Left renal pelvis (tissue), 4 donors: ENCODE measurements at regions not wholly inside any gene's neighbourhood (a gene's known extent, or its start where the extent isn't known, plus 50 kb on each side); places are given as distances from the start of the nearest gene placed in this dataset.
A peak's percentile ranks its signal among the peaks of the same experiment; 100 is the strongest.

Experiments used
- DNase-seq, 4 donors: peaks; one replicate each; pipeline ENCODE4 v3.0.0-alpha.2; 2013; ENCODE audit warnings: low read depth in 4 of 4, low spot score in 3 of 4

DNA sequence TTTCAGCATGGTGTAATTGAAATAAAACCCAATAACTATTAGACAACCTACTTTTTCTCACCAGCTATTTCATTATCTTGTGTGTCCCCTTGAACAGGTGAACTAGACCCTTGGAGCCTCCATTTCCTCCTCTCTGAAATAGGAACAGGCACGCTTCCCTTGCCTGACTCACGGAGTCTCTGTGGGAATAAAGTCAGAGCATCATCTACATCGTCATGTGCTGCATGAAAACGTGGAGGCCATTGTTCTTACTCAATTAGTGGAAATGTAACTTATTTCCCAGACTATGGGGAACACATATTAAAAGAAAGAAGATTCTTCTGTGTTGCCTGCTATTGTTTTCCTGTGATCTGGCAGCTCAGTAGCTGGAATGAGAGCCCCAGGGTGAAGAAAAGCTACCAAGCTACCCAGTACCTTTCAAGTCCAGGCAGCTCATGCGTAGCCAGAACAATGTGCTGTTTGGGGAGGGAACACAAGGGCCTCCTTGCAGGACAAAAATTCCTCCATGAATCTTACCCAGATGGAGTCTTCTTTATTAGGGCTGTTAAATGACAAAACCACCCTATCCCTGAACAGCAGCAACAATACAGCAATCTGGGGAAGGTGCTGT is 59.8 kb downstream of the SOX11 start:
- DNase-seq = no peak

DNA sequence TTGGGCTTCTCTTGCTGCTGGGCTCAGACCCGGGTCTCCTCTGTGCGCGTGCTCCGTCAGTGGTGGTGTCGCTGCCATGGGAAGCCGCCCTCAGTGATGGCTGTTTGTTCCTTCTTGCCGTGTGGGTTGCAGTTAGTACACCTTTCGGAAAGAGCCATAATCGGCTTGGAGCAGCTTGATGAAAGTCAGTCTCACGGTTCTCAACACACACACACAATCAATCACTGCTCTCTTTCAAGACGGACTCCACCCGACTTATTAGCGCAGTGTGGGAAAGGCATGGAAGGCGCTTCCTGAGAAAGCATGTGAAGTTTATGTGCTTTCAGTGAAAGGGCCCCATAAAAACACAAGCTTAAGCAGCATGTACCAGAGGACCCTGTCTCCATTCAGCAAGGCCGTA is 64.1 kb downstream of the SOX11 start:
- peak; percentile 29 to 48 (median 36) for DNase-seq

DNA sequence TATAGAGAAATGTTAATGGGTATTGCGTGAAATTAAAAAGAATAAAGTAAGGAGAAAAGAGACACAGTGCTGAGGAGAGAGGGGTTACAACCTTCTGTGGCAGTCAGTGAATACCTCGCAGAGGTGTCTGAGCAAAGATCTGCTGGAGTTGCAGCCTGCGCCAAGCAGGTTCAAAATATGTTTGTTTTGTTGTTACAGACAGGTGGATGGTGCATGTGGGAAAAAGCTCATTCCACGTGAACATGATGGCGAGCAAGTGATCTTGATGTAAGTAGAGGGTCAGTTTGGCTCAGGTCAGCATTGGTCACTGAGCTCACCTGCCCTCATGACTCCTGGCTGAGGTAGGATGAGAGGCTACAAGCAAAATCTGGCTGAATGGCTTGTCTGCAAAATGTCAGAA is 66.2 kb downstream of the SOX11 start:
- no peak for DNase-seq

DNA sequence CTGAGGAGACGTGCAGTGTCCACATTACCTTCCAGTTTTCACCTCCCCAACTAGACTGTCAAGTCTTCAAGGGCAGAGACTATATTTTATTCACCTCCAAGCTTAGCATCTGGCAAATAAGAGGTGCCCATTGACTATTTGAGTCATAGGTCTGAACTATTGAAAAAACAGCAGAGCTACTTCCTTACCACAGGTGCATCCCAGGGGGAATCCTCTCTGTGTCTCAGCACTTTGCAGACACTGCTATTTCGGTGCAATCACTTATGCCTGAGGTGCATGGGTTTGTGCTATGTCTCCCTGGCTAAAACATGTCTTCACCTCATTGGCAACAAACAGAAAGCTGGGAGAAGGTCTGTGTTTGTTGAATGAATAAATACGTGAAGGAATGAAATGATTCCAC is 67.8 kb downstream of the SOX11 start:
- DNase-seq = no peak

DNA sequence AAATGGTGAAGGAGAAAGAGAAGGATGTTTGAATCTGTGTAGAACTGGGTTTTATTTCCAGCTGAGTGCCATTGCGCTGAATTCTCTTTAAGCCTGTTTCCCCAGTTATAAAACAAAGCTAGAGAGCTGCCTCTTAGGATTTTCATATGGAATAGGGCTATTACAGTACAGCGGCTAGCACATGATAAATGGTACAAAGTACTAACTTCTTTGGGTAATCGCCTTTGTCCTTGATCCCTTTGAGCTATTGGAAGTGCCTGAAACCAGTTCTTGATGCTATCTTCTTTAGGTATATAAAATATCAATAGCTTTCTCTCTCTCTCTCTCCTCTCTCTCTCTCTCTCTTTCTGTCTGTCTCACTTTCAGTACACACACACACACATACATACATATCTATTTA is 71.3 kb downstream of the SOX11 start:
- no peak for DNase-seq

DNA sequence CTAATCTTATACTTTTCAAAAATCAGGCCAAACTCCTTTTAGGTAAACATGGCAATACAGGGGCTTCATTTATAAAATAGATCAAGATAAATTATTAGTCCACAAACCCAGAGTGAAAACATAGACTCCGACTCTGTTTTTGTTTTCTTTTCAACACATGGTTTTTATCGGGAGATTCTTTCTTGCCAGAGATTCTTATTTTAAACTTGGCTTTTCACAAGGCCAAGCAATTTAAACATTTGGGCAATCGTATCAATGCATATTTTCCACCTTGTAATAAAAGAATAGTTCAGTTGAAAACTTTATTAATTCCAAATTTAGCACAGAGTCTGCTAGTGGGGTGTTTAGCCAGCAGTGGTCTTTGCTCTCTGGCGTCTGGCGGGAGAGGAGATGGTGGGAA is 71.9 kb downstream of the SOX11 start:
- no peak for DNase-seq

DNA sequence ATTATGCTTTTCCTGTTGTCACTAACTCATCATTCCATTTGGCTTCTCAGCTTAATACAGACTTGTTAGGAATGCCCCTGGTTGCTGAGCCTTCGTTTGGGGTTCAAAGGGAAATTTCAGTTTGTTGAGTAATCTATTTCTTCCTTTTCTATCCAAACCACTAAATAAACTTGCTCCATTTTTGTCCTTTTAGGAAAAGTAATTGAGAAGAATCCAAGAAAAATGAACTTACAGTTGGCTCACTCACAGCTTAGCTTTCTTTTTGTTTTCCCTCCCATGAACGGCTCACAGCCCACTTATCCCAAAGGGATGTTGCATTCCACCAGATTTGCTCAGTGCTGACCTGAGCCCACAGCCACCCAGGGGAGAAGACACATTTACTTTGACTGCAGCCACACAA is 73.9 kb downstream of the SOX11 start:
- DNase-seq = no peak

DNA sequence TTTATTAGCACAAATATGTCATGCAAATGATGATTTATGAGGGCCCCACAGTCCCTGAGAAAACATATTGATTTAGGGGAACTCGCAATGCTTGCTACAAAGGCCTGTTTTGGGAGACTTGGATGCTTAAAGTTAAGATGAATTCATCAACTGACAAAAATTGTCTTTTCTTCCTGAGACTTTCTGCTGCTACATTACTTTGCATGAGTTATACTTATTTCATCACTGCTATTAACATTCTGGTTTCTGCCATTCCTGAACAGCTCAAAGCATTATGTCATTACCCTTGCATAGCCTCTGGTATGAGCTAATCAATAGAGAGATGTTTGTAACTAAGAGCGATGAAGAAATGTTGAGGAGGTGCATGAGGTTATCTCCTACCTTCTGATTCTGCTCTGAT is 74.4 kb downstream of the SOX11 start:
- DNase-seq = no peak

DNA sequence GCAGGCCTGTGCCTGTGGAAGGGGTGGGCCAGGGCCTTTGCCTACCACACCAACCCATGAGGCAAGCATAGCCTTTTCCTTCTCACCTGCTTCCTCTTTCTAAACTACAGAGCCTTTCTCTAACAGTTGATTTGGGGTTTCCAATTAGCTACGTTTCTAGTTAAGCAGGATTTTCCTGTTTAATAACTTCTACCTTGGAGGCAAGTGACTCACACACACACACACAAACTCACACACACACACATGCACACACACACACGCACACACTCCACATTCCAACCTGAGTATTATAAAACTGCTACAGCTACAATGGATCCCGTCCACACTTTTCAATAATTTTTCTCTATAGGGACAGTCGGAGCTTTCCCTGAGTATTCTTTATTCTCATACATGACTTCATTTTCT is 84.9 kb downstream of the SOX11 start:
- DNase-seq = peak; percentile 33 to 61 (median 48)

DNA sequence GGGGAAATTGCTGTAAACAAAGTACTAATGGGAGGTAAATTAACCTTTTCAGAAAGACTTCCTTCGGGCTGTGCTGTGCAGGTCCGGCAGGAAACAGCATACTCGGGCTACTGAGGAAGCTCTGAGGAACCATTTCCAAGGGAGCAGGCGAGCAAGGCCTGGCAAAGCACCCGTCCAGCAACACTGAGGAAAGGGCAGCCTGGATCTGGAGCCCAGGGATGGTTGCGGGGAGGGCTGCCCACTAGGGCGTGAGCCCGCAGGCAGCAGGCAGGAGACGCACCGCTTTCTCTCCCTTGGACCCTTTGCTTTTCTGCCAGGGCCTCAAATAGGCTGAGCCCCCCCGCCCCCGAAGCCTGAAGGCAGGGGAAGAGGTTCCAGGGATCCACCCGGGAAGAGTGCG is 89.5 kb downstream of the SOX11 start:
- no peak for DNase-seq

DNA sequence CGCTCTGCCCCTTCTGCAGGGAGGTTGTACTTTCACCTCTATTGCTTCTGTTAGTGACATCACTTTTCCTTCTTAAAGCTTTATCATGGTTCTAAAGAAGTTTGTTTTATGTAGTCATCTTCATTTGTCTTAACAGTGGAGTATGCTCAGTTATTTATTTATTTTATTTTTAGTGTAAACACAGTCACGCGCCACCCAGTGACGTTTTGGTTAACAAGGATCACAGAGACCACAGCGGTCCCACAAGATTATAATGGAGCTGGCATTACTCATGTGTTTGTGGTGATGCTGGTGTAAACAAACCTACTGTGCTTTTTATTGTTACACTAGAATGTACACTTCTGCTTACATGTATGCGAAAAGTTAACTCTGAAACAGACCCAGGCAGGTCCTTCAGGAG is 89.9 kb downstream of the SOX11 start:
- DNase-seq = no peak

DNA sequence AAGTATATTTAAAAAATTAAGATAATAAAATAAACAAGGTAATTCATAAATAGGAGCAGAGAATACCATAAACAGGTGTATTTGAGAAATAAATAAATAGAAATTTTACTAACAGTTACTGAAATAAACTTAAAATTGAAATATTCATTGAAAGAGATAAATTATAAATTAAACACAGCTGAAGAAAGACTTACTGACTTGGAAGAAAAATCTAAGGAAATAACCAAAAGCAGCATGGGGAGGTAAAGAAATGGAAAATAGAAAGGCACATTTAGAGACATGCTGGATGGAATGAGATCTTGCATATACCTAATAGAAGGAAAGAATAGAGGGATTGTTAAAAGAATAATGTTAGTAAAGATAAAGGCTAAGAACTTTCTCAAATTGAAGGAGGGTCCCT is 96.3 kb downstream of the SOX11 start:
- no peak for DNase-seq

DNA sequence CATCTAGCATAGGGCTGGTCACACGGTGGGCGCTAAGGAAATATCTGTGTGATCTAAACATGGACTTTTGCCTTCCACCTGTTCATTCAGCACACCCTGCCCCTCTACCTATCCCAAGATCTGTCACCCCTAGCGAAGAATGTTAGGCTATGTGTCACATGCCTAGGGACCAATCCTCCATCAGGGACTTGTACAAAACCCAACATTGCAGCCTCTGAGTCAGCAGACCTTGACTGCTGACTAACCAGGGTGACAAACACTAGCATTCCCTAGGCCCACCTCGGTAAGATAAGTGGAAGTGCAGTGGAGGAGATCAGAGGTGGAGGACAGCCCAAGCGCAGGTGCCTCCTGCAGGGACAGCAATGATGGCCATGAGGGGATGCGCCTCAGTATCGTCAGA is 99.2 kb downstream of the SOX11 start:
- DNase-seq = no peak

DNA sequence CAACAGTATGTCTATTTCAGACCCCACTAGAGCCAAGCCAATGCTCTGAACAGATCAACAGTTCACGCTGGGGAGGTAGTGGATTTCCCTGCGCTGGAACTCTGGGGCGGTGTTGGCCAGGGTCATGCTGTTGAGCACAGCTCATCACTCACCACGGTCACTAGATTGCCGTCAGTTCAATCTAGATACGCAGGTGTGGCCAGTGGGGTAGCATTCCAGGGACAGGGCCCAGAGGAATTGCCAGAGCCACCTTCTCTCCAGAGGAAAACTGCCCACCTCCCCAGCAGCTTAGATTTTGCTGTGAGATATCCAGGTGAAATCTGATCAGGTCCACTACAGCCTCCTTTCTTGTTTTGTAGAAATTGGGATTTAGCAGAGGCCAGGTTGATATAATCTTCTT is 101.8 kb downstream of the SOX11 start:
- no peak for DNase-seq

DNA sequence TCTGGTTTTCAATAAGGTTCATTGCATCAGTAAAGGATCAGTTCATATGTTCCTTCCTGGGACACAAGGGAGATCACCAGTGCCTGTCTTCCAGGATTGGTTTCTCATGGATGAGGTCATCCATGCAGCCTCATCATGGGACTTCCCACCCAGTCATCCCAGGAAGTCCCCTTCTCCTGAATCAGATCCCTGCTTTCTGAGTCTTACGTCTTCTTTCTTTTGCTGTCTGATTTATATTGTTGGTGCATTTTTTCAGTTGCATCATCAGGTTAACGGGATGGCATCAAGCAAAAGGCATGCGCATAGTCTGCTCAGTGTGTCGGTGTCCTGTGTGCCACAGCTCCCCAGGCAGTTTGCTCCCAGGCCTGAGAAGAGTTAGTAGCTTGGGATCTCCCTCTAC is 105.9 kb downstream of the SOX11 start:
- no peak for DNase-seq

DNA sequence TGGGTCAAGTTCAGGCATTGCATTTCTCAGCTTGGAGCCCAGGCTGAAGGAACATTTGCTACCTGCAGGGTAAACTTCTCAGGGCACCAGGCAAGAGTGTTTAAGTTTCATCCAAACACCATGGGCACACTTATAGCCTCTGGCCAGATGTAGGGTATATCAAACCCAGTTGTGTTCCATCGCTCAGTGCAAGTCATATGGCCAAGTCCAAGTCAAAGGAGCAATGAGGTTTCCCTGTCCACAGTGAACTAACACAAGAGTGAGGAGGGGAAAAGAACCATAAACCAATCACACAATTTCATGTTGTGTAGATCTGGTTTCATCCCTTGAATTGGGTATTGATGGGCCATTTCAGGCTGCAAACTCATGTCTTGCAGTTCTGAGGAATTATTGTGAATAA is 107.2 kb downstream of the SOX11 start:
- no peak for DNase-seq

DNA sequence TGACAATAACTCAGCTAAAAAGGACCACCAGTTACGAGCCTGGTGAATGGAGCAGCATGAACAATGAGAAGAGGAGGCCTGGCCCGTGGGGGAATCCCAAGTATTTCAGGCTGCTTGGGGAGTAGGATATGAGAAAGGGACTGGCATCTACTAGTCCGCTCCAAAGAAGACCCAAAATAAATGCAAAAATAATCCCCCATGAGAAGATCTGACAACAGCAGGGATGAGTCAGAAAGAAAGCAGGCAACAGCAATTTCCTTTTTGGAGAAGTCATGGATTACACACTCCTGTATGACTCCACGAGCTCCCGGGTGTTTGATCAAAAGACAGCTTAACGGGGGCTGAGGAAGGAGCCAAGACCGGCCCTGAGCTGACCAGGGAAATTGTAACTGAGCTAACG is 111.4 kb downstream of the SOX11 start:
- no peak for DNase-seq

DNA sequence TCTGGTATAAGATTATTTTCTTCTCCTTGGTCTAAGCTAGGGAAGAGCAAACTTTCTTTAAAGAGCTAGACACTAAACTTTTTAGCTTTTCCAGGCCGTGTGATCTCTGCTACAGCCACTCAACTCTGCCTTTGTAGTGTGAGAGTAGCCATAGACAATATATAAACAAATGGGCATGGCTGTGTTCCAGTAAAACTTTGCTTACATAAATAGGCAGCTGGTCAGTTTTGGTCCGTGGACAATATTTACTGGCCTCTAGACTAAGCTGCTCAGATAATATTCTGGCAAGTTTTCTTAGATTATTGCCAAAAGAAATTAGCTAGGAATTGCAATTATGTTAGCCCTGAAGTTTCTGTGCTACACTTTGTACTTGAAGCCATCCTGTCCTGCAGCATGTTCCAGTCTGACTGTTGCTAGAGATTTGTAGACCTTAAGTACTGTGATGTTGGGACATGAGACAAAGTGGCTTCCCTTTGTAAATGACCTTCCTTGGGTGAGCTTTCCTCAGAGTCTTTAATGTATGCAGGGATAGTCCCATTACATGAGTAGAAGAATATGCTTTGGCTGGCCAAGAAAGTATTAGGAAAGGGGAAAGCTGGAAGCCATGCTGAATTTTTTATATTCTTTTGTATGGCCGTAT is 126.9 kb downstream of the SOX11 start:
- DNase-seq = no peak

DNA sequence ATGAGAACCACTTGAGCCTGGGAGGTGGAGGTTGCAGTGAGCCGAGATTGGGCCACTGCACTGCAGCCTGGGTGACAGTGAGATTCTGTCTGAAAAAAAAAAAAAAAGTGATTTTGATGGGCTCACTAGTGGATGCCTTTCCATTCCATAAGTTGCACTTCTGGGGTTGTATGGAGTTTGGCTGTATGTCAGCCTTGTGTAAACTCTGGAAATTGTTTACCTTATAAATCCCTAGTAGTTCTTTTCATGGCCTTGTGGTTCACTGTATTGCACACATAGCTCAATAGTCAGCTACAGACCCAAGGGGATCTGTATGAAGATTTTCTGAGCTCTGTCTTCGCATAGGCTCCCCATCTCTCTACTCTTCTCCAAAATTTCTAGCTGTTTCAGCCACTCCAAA is 131.9 kb downstream of the SOX11 start:
- no peak for DNase-seq

DNA sequence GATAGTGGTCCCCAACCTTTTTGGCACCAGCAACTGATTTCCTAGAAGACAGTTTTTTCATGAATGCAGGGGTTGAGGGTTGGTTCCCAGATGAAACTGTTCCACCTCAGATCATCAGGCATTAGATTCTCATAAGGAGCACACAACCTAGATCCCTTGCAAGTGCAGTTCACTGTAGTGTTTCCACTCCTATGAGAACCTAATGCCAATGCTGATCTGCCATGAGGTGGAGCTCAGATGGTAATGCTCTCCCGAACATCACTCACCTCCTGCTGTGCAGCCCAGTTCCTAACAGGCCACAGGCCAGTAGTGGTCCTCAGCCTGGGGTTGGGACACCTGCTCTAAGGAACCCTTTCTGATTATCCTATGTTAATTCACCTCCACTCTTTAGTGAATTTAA is 133.5 kb downstream of the SOX11 start:
- DNase-seq = no peak

DNA sequence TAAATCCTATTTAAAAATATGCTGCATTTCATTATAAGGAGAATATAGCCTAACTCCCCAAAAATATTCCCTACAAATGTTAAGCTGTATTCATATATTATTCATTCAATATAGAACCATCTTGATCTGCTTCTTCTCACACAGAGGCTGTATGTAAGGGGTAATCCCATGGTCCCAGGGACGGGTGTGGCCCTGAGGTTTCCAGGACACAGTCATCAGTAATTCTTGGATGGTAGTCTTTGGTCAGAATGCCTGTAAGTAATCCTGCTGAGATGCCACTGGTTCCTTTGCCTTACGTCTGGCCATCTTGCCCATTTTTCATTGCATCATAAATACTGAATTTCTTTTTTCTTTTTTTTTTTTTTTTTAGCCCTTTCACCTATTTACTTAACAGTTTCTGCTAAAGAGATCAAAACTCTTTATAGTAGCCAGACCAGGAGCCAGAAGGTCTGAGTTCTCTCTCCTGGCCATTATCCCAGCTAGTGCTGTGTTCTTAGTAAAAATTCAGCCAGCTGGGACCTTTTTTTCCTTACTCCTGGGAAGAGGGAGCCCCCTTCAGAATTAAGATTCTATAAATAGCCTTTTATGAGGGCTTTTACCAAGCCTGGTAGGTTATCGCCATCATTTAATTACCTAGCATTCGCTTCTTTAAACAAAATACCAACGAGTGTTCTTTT is 134.9 kb downstream of the SOX11 start:
- DNase-seq = no peak

DNA sequence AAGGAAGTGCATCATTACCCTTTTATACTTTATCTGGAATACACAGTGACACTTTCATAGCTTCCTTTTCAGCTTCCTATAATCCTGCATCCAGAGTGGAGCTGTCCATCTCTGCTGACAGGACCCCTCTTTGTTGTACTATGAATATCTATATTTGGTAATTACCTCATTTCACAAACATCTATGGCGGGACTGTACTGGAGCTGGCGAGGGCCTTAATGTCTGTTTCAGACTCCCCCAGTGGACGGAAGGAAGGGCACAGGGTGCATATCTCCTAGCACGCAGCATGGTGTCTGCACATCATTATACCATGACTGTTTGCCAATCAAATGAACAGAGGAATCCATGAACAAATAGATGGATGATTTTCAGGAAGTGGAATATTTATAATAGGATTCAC is 142.3 kb downstream of the SOX11 start:
- no peak for DNase-seq
